GM18873 (cell line): ENCODE measurements at regions not wholly inside any gene's neighbourhood (a gene's known extent, or its start where the extent isn't known, plus 50 kb on each side); places are given as distances from the start of the nearest gene placed in this dataset.
"Not testable (repeated sequence)": the region's sequence is repeated elsewhere in the genome, so short reads cannot be mapped to it uniquely, and the experiment has no call there.

Experiments used
- ATAC-seq: cut with Tn5 transposase; IDR thresholded peaks from one replicate; pipeline ENCODE4 v1.9.1; 2021; ENCODE audit warnings: mild to moderate bottlenecking, moderate library complexity, moderate number of reproducible peaks; ENCODE audit not compliant: unreplicated experiment, low FRiP score

GRCh38 chr5:12936221-12936620 is 1008.3 kb downstream of the DNAH5 start:
- ATAC-seq = no peak

GRCh38 chr5:12934722-12935121 is 1009.8 kb downstream of the DNAH5 start:
- no peak for ATAC-seq

GRCh38 chr5:12920527-12920926 is 1016.3 kb upstream of the CTNND2 start:
- no peak for ATAC-seq

GRCh38 chr5:12911156-12911555 is 1006.9 kb upstream of the CTNND2 start:
- ATAC-seq = no peak

- ATAC-seq = no peak
Observed at GRCh38 chr5:12910641-12911040, 1006.4 kb upstream of the CTNND2 start.

- ATAC-seq = no peak
Observed at GRCh38 chr5:12902611-12903010, 998.4 kb upstream of the CTNND2 start.

GRCh38 chr5:12901696-12902095 is 997.5 kb upstream of the CTNND2 start:
- no peak for ATAC-seq

GRCh38 chr5:12896086-12896485 is 991.8 kb upstream of the CTNND2 start:
- no peak for ATAC-seq

GRCh38 chr5:12885018-12885417 is 980.8 kb upstream of the CTNND2 start:
- ATAC-seq = no peak

- ATAC-seq = no peak
Observed at GRCh38 chr5:12883395-12883794, 979.1 kb upstream of the CTNND2 start.

GRCh38 chr5:12876541-12877298 is 972.5 kb upstream of the CTNND2 start:
- no peak for ATAC-seq

- ATAC-seq = no peak
Observed at GRCh38 chr5:12870872-12871539, 966.8 kb upstream of the CTNND2 start.

- ATAC-seq = no peak
Observed at GRCh38 chr5:12865529-12865928, 961.3 kb upstream of the CTNND2 start.

- no peak for ATAC-seq
Observed at GRCh38 chr5:12861886-12862654, 957.8 kb upstream of the CTNND2 start.

GRCh38 chr5:12856105-12856504 is 951.9 kb upstream of the CTNND2 start:
- ATAC-seq = not testable (repeated sequence)

- no peak for ATAC-seq
Observed at GRCh38 chr5:12854386-12854785, 950.1 kb upstream of the CTNND2 start.

GRCh38 chr5:12851761-12852160 is 947.5 kb upstream of the CTNND2 start:
- no peak for ATAC-seq

GRCh38 chr5:12848709-12849108 is 944.5 kb upstream of the CTNND2 start:
- ATAC-seq = no peak

GRCh38 chr5:12845549-12846159 is 941.4 kb upstream of the CTNND2 start:
- ATAC-seq = no peak

- ATAC-seq = no peak
Observed at GRCh38 chr5:12840972-12841371, 936.7 kb upstream of the CTNND2 start.

- ATAC-seq = no peak
Observed at GRCh38 chr5:12837592-12837991, 933.3 kb upstream of the CTNND2 start.
